ENCODE measurements at regions not wholly inside any gene's neighbourhood (a gene's known extent, or its start where the extent isn't known, plus 50 kb on each side); places are given as distances from the start of the nearest gene placed in this dataset.

GRCh38 chr6:14765106-14765505 lies 480.8 kb upstream of the JARID2 start:
- H3K4me3 ChIP-seq (ENCODE audit: low read length in 2 of 2): no peak overlapping the region
- no peak overlapping the region for H3K23ac ChIP-seq (ENCODE audit: low read depth, low read length, poor library complexity)
- H2BK5ac ChIP-seq (ENCODE audit: low read length): no peak overlapping the region
- H2BK12ac ChIP-seq (ENCODE audit: low read length): no peak overlapping the region
- no peaks in the 10 kb centered on the region for H3K27me3 ChIP-seq (ENCODE audit: control insufficient read depth in 3 of 3, insufficient read depth in 3 of 3, low read depth in 1 of 3, low read length in 3 of 3)
- no peak overlapping the region for H3K4ac ChIP-seq (ENCODE audit: low read length)
- H3K27ac ChIP-seq (replicated peaks; ENCODE audit: low read length): no peak overlapping the region
- H3K79me1 ChIP-seq (ENCODE audit: low read depth, low read length): no peaks in the 10 kb centered on the region
- H3K4me1 ChIP-seq (ENCODE audit: control insufficient read depth in 2 of 2, insufficient read depth in 1 of 2, low read depth in 1 of 2, low read length in 2 of 2): peaks cover 0 to 1% of the 10 kb centered on the region in 2 donors
- H2BK15ac ChIP-seq (ENCODE audit: low read length): no peak overlapping the region
- H3K9me3 ChIP-seq (replicated peaks in 1 of 2; ENCODE audit: control insufficient read depth in 2 of 2, insufficient read depth in 1 of 2, low read depth in 1 of 2, low read length in 2 of 2): peaks cover 0 to 9% of the 10 kb centered on the region in 2 donors
- H3K9ac ChIP-seq (ENCODE audit: low read depth, low read length, poor library complexity): no peak overlapping the region
- WGBS, 2 donors (ENCODE audit: extremely low coverage in 2 of 2, insufficient read length in 2 of 2, insufficient replicate concordance in 1 of 2): no CpG with 5 or more reads among the region's 6 CpGs
- H4K8ac ChIP-seq (ENCODE audit: low read depth, low read length): no peak overlapping the region
- H3K4me2 ChIP-seq (ENCODE audit: insufficient read depth, low read length, poor library complexity, severe bottlenecking): no peak overlapping the region
- no peak overlapping the region for H3K14ac ChIP-seq (ENCODE audit: low read length)
- H2AFZ ChIP-seq (ENCODE audit: low read length): no peak overlapping the region
- H3K18ac ChIP-seq (ENCODE audit: low read length): no peak overlapping the region
- no peak for DNase-seq (ENCODE audit: low spot score)
- H3K36me3 ChIP-seq (replicated peaks in 1 of 2; ENCODE audit: control insufficient read depth in 2 of 2, insufficient read depth in 2 of 2, low read length in 2 of 2): no peaks in the 10 kb centered on the region
- no peak overlapping the region for H2BK120ac ChIP-seq (ENCODE audit: low read depth, low read length)
- H2AK5ac ChIP-seq (ENCODE audit: low read depth, low read length): no peak overlapping the region
- no peak overlapping the region for H4K91ac ChIP-seq (ENCODE audit: low read depth, low read length, poor library complexity)

GRCh38 chr6:14765721-14766390 lies 480.0 kb upstream of the JARID2 start:
- Histone ChIP-seq H2BK120ac (ENCODE audit: low read depth, low read length) (no peak overlapping the region), H4K8ac (ENCODE audit: low read depth, low read length) (no peak overlapping the region), H2BK15ac (ENCODE audit: low read length) (no peak overlapping the region), H3K14ac (ENCODE audit: low read length) (no peak overlapping the region), H4K91ac (ENCODE audit: low read depth, low read length, poor library complexity) (no peak overlapping the region), H2BK5ac (ENCODE audit: low read length) (no peak overlapping the region), H3K4me3 (ENCODE audit: low read length in 2 of 2) (no peak overlapping the region), H3K4me2 (ENCODE audit: insufficient read depth, low read length, poor library complexity, severe bottlenecking) (no peak overlapping the region), H3K9me3 (replicated peaks in 1 of 2; ENCODE audit: control insufficient read depth in 2 of 2, insufficient read depth in 1 of 2, low read depth in 1 of 2, low read length in 2 of 2) (peaks cover 0 to 9% of the 10 kb centered on the region in 2 donors), H2BK12ac (ENCODE audit: low read length) (no peak overlapping the region), H3K4me1 (ENCODE audit: control insufficient read depth in 2 of 2, insufficient read depth in 1 of 2, low read depth in 1 of 2, low read length in 2 of 2) (peaks cover 1 to 6% of the 10 kb centered on the region in 2 donors), H3K18ac (ENCODE audit: low read length) (no peak overlapping the region), H2AK5ac (ENCODE audit: low read depth, low read length) (no peak overlapping the region), H3K4ac (ENCODE audit: low read length) (no peak overlapping the region), H3K23ac (ENCODE audit: low read depth, low read length, poor library complexity) (no peak overlapping the region), H3K27ac (replicated peaks; ENCODE audit: low read length) (no peak overlapping the region), H3K9ac (ENCODE audit: low read depth, low read length, poor library complexity) (no peak overlapping the region), H3K36me3 (replicated peaks in 1 of 2; ENCODE audit: control insufficient read depth in 2 of 2, insufficient read depth in 2 of 2, low read length in 2 of 2) (no peaks in the 10 kb centered on the region), H3K79me1 (ENCODE audit: low read depth, low read length) (no peaks in the 10 kb centered on the region), H2AFZ (ENCODE audit: low read length) (no peak overlapping the region), H3K27me3 (ENCODE audit: control insufficient read depth in 3 of 3, insufficient read depth in 3 of 3, low read depth in 1 of 3, low read length in 3 of 3) (no peaks in the 10 kb centered on the region)
- DNase-seq (ENCODE audit: low spot score): no peak
- WGBS, 2 donors (ENCODE audit: extremely low coverage in 2 of 2, insufficient read length in 2 of 2, insufficient replicate concordance in 1 of 2): no CpG with 5 or more reads among the region's 3 CpGs

- Histone ChIP-seq H3K23ac (ENCODE audit: low read depth, low read length, poor library complexity) (no peak overlapping the region), H2BK12ac (ENCODE audit: low read length) (no peak overlapping the region), H3K4me1 (ENCODE audit: control insufficient read depth in 2 of 2, insufficient read depth in 1 of 2, low read depth in 1 of 2, low read length in 2 of 2) (peaks cover 3 to 7% of the 10 kb centered on the region in 2 donors), H2AK5ac (ENCODE audit: low read depth, low read length) (no peak overlapping the region), H3K9me3 (replicated peaks in 1 of 2; ENCODE audit: control insufficient read depth in 2 of 2, insufficient read depth in 1 of 2, low read depth in 1 of 2, low read length in 2 of 2) (peaks cover 0 to 9% of the 10 kb centered on the region in 2 donors), H3K36me3 (replicated peaks in 1 of 2; ENCODE audit: control insufficient read depth in 2 of 2, insufficient read depth in 2 of 2, low read length in 2 of 2) (no peaks in the 10 kb centered on the region), H3K9ac (ENCODE audit: low read depth, low read length, poor library complexity) (no peak overlapping the region), H4K91ac (ENCODE audit: low read depth, low read length, poor library complexity) (no peak overlapping the region), H3K4ac (ENCODE audit: low read length) (no peak overlapping the region), H2AFZ (ENCODE audit: low read length) (no peak overlapping the region), H4K8ac (ENCODE audit: low read depth, low read length) (no peak overlapping the region), H3K27me3 (ENCODE audit: control insufficient read depth in 3 of 3, insufficient read depth in 3 of 3, low read depth in 1 of 3, low read length in 3 of 3) (no peaks in the 10 kb centered on the region), H3K4me3 (ENCODE audit: low read length in 2 of 2) (no peak overlapping the region), H3K18ac (ENCODE audit: low read length) (no peak overlapping the region), H2BK120ac (ENCODE audit: low read depth, low read length) (no peak overlapping the region), H3K27ac (replicated peaks; ENCODE audit: low read length) (no peak overlapping the region), H3K14ac (ENCODE audit: low read length) (no peak overlapping the region), H3K79me1 (ENCODE audit: low read depth, low read length) (no peaks in the 10 kb centered on the region), H2BK15ac (ENCODE audit: low read length) (no peak overlapping the region), H2BK5ac (ENCODE audit: low read length) (no peak overlapping the region), H3K4me2 (ENCODE audit: insufficient read depth, low read length, poor library complexity, severe bottlenecking) (no peak overlapping the region)
- WGBS, 2 donors (ENCODE audit: extremely low coverage in 2 of 2, insufficient read length in 2 of 2, insufficient replicate concordance in 1 of 2): no CpG with 5 or more reads among the region's 8 CpGs
- DNase-seq (ENCODE audit: low spot score): no peak
Observed at GRCh38 chr6:14766391-14766994, 479.4 kb upstream of the JARID2 start.

- no peaks in the 10 kb centered on the region for H3K79me1 ChIP-seq (ENCODE audit: low read depth, low read length)
- H3K4me1 ChIP-seq (ENCODE audit: control insufficient read depth in 2 of 2, insufficient read depth in 1 of 2, low read depth in 1 of 2, low read length in 2 of 2): peaks cover 6 to 7% of the 10 kb centered on the region in 2 donors
- no peak overlapping the region for H2AK5ac ChIP-seq (ENCODE audit: low read depth, low read length)
- peak overlapping the region; percentile 72 for H3K4ac ChIP-seq (ENCODE audit: low read length)
- no peak overlapping the region for H4K91ac ChIP-seq (ENCODE audit: low read depth, low read length, poor library complexity)
- H3K4me2 ChIP-seq (ENCODE audit: insufficient read depth, low read length, poor library complexity, severe bottlenecking): no peak overlapping the region
- H2BK12ac ChIP-seq (ENCODE audit: low read length): no peak overlapping the region
- H4K8ac ChIP-seq (ENCODE audit: low read depth, low read length): no peak overlapping the region
- H2AFZ ChIP-seq (ENCODE audit: low read length): peak overlapping the region; percentile 3
- no CpG with 5 or more reads among the region's 5 CpGs for WGBS, 2 donors (ENCODE audit: extremely low coverage in 2 of 2, insufficient read length in 2 of 2, insufficient replicate concordance in 1 of 2)
- no peak overlapping the region for H3K9ac ChIP-seq (ENCODE audit: low read depth, low read length, poor library complexity)
- H2BK120ac ChIP-seq (ENCODE audit: low read depth, low read length): no peak overlapping the region
- no peaks in the 10 kb centered on the region for H3K36me3 ChIP-seq (replicated peaks in 1 of 2; ENCODE audit: control insufficient read depth in 2 of 2, insufficient read depth in 2 of 2, low read length in 2 of 2)
- DNase-seq (ENCODE audit: low spot score): no peak
- no peak overlapping the region for H3K27ac ChIP-seq (replicated peaks; ENCODE audit: low read length)
- H3K27me3 ChIP-seq (ENCODE audit: control insufficient read depth in 3 of 3, insufficient read depth in 3 of 3, low read depth in 1 of 3, low read length in 3 of 3): no peaks in the 10 kb centered on the region
- peaks cover 0 to 9% of the 10 kb centered on the region in 2 donors for H3K9me3 ChIP-seq (replicated peaks in 1 of 2; ENCODE audit: control insufficient read depth in 2 of 2, insufficient read depth in 1 of 2, low read depth in 1 of 2, low read length in 2 of 2)
- H3K14ac ChIP-seq (ENCODE audit: low read length): no peak overlapping the region
- H2BK5ac ChIP-seq (ENCODE audit: low read length): no peak overlapping the region
- H2BK15ac ChIP-seq (ENCODE audit: low read length): no peak overlapping the region
- no peak overlapping the region for H3K23ac ChIP-seq (ENCODE audit: low read depth, low read length, poor library complexity)
- no peak overlapping the region for H3K4me3 ChIP-seq (ENCODE audit: low read length in 2 of 2)
- H3K18ac ChIP-seq (ENCODE audit: low read length): no peak overlapping the region
Observed at GRCh38 chr6:14767226-14767625, 478.6 kb upstream of the JARID2 start.
